Umbilical cord (tissue), 1 donor: ENCODE measurements at regions not wholly inside any gene's neighbourhood (a gene's known extent, or its start where the extent isn't known, plus 50 kb on each side); places are given as distances from the start of the nearest gene placed in this dataset.

Experiments
- DNase-seq: peaks from one replicate; pipeline ENCODE4 v3.0.0-alpha.2; 2015; ENCODE audit warnings: low spot score

DNA sequence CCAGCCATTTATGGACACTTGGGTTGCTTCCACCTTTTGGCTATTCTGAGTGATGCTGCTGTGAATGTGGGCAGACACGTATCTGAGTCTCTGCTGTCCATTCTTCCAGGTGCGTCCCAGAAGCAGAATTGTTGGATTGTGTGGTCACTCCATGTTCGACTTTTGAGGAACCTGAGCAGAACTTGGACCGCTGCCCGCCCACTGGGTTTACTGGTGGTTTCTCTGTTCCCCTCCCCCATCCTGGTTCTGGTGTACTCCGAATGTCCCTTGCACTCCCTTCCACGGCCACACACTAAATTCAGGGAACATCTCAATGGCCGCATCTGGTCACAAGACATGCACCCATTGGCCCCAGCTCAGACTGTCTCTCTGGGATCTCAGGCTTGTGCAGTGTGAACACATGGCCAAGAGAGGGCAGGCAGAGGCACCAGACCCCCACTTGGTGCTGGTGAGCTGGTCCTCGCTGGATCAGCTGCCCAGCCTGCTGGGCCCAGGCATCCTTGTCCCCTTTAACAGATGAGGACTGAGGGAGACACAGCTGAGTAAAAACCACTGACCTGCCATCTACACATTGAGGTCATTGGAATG lies 565.1 kb downstream of the NPHP4 start:
- no peak for DNase-seq

DNA sequence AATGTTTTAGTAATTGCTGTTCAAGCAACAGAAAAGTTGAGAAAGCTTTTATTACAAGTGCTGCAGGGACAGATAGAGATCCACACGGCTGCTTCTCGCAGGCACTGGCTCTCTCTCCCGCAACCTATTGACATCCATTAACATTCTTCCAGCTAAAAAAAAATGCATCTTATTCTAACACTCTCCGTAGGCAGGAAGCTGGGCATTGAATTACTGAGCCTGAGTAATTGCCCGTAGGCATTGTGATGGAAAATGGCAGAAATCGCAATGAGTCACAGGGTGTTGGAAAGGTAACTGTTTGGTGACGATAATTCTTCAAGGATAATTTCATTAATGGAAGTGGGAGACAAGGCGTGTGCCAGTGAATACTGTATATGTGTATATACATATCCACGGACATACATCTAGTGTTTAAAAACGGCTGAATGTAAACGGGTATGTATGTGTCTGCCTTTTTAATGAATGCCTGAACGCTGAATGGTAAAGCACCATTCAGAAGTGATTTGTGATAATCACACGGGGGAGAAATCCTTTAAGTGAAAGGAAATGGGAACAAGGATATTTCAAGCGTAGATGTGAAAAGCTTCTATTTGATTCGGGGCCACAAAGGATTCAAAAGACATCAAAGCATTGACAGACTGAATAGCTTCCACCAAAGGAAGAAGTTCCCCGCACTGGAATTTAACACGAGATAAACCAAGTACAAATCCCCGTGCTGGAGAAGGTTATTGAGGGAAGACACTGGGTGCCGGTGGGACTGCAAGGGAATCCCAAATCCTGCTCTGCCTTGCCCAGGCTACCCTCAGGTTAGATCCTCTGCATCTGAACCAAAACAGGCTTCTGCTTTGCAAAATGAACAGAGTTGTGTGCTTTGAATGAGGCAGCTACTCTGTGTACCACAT lies 567.2 kb downstream of the NPHP4 start:
- DNase-seq: peak; percentile 19

DNA sequence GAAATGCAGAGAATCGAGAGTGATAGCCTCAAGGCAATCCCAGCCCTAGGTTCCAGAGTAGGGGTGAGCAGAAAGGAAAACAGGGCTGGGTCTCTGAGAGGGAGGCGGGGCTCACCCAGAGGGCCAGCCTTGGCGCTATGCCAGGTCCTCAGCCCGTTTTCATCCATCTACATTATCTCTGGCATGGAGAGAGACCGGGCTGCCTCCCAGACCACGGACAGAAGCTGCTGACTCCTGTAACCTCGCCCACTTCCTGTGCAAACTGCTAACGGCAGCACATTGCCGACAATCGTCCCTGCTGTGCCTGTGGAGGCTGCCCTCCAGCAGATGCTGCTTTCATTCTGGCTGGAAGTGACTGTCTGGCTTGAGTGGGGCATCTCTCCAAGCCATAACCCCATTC lies 569.1 kb downstream of the NPHP4 start:
- DNase-seq: peak; percentile 3

DNA sequence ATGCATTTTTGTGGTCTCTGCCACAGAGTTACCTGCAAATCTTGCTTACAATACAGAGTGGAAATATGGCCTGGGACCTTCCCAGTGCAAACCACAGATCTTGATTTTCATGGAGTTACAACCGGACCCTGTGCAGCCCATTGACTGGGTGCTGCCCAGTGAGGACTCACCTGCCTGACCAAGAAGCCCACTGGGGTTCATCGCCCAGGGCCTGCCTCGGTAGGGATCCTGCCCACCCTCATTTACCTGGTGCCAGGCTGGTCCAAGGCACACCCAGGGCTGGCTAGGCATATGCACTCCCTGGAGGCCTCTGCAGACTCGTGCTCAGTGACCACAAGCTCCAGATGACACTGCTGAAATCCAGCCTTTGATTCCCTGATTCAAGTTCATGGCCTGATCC lies 572.7 kb downstream of the NPHP4 start:
- DNase-seq: no peak

DNA sequence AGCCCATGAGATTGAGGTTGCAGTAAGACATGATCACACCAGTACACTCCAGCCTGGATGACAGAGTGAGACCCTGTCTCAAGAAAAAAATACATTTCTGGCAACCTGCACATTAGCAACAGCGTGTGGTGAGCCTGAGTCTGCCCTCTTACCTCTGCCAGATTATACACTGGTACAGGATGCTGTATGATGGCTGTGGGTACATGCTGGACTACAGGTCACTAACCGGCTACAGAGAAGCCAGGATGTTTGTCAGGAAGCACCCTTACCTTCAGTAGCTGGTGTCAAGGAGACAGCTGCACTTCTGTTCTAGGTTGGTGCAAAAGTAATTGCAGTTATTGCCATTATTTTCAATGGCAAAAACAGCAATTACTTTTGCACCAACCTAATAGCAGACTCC lies 575.7 kb downstream of the NPHP4 start:
- DNase-seq: no peak

DNA sequence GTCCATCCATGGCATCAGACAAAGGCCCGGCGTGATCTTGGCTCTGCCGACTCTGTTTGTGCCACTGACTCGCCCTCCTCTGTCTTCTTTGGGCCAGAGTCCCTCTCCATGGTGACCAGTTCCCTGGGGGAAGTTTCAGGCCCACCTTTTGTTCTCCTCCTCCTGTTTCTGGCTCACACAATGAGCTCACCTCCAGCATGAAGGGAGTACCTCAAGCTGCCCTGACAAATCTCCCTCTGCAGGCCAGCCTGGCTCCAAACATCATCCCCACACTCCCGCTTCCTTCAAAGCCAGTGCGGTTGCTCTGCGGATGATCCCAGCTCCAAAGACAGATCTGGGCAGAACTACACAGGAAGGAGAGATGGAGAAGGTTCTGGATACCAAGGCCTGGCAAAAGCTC lies 576.6 kb downstream of the NPHP4 start:
- DNase-seq: no peak

DNA sequence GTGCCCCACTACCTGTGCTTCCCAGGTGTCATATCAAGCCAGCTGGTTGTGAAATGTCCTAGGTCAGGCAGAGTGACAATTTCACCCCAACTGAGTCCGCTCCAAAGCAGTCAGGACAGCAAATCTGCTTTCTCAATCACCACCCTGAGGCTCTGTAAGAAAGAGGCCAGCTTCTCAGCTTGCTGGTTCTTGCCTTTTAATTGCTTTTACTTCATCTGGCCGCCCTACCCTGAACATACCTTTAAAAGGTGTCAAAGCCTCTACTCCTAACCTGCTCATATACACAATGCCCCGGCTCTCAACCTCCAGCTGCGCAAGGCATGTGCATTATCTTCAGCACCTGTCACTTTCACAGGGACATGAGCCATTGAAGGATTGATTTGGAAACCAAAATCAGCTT lies 581.6 kb downstream of the NPHP4 start:
- DNase-seq: no peak

DNA sequence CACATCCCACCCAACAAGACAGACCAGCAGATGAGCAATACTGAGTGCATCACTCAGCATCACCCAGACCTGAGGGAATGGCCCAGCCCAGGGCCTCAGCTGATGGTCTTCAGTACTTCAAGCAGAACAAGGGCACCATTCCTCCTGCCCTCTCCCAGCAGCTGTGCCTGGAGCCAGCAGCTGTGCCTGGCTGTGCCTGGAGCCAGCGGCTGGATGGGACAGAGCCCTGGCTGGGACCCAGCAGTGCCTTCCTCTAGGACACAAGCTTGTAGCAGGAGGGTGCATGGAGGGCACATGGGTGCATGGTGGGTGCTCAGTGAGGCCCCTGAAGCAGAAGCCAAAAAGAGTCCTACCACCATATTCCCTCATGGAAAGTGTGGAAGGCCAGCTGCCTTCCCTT lies 583.8 kb downstream of the NPHP4 start:
- no peak for DNase-seq

DNA sequence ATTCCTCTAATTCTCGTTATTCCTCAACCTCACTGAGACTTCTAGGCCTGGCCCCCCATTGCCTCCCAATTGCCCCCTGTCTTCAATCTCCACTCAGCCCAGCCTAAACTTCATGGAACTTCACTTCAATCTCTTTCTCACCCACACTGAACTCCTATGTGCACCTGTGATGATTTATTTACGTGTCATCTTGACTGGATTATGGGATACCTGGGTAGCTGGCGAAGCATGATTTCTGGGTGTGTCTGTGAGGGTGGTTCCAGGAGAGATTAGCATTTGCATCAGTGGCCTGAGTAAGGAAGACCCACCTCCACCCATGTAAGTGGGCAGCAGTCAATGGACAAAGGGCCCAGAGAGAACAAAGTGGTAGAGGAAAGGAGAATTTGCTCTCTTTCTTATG lies 587.0 kb downstream of the NPHP4 start:
- no peak for DNase-seq

DNA sequence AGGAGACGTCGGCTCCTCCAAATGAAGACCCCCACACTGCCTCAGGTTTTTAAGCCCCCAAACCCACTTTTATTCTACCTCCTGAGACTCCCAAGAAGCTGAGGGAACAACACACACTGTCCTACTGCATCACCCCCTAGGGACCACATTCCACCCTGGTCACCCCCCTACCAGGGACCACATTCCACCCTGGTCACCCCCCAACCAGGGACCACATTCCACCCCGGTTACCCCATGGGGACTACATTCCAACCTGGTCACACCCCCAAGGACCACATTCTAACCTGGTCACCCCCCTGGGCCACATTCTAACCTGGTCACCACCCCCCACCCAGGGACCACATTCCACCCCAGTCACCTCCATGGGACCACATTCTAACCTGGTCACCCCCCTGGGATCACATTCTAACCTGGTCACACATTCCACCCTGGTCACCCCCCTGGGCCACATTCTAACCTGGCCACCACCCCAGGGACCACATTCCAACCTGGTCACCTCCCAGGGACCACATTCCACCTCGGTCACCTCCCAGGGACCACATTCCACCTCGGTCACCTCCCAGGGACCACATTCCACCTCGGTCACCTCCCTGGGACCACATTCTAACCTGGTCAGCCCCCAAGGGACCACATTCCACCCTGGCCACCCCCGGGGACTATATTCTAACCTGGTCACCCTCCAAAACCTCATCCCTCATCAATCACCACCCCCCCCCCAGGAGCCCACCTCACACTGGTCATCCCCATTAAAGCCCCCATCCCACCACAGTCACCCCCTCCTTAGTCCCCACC lies 587.6 kb downstream of the NPHP4 start:
- DNase-seq: no peak

DNA sequence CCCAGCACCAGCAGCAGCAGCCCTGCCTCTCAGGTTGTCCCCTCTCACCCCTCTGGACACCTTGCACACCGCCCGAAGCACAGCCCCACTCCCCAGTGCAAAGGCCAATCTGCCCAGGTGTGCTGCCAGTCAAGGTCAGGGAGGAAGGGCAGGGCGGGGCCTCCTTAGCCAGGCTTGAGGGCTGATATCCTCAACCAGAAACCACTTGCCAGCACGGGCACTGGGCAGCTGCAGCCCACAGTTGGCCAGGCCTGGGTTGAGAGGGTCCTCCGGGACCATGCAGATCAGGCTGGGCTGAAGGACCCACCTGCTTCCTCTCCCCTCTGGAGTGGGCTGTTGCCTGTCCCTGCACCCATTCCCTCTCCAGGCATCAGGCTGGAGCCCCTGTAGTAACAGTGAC lies 588.3 kb downstream of the NPHP4 start:
- no peak for DNase-seq

DNA sequence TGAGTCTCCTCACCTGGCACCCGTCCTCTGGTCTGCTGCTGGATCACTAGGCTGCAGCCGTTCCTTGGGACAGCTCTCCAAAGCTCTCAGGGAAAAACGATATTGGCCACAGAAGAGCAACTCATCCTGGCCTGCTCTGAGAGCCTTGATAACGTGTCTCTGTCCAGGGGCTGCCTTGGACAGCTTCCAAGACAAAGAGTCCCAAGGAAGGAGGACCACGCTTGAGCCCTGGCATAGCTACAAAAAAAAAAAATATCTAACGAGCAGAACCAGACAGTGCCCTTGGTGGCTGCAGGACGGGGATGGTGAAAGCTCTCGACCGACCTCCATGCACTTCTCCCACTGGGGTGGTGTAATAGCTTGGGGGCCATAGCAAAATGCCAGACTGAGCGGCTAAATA lies 589.6 kb downstream of the NPHP4 start:
- no peak for DNase-seq

DNA sequence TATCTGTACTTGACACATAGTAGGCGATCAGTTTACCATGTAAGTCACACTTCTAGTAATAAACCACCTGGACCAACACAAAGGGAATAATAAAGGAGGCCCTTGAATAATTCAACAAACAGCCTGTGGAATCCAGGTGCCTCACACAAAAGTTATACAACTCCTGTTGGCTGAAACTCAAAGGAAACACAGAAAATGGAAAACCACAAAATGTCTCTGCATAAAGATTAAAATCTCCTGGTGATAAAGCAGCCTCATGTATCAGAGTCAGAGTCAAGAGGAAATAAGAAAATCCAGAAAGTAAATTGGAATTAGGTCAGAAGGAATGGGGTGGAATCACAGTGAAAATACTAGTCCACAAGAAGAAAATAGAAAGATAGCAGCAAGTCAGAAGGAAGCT lies 592.5 kb downstream of the NPHP4 start:
- DNase-seq: no peak

DNA sequence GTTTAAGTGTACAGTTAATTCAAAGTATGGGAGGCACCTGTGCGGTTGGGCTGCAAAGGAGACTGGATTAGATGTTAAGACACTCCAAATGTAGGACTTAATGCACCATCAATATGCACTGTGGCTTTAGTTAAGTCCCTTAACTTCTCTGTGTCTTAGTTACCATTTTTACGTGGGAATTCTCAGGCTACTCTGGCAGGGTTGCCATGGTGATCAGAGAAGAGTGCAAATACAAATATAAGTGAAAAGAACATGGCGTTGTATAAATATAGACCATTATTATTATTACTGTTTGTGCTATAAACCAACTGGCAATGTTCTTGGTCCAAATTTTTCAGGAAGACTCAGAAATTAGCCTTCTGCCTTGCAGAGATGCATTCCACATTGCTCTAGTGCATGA lies 595.6 kb downstream of the NPHP4 start:
- DNase-seq: no peak

DNA sequence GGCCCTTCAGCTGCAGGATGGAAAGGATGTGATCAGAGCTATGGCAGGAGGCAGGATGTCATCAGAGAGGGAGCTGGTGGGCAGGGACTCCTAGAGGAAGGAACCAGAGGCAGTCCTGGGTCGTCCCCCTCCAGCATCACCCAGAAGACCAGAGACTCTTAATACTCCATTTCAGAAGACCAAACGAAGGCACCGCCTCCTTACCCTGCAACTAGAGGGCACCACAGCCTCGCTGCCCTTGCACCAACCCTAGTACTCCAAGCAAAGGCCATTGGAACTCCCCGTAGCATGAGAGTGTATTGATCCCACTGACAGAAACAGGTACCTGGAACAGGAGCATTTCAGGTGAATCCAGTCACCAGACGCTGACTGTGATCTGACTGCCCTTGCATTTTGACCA lies 598.1 kb downstream of the NPHP4 start:
- DNase-seq: no peak

DNA sequence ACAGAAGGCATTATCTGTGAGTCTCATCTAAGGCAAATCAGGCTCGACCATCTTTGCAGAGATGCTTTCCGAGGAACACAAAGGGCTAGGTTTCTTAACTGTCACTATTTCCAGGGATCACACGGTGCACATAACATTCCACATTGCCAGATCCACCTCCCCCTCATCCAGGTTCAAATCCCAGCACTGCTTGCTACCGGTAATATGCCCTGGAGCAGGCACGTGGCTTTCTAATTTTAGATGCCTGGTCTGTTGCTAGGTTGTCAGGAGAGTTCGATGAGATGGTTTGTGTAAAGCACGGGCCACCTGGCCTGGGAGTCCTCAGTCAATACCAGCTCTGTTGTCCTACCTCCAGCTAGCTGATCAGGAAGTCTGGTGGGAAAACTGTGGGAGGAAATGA lies 598.6 kb downstream of the NPHP4 start:
- no peak for DNase-seq

DNA sequence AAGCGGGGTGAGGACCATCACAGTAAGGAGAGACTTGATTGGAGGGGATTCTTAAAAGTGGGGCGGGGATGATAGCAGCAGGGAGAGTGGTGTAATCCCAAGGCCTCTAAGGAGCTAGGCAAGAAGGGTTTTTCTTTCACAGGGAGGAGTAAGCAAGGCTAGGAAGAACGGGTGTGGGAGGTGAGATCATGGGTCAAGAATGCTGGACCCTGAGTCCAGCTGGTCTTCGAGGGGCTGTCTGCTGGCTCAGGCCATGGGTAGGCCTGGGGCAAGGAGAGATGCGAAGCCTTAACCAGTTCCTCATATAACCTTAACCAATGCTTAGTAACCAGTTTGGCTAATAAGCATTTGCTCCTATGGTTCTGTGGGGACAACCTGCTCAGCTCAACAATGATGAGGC lies 599.1 kb downstream of the NPHP4 start:
- no peak for DNase-seq

DNA sequence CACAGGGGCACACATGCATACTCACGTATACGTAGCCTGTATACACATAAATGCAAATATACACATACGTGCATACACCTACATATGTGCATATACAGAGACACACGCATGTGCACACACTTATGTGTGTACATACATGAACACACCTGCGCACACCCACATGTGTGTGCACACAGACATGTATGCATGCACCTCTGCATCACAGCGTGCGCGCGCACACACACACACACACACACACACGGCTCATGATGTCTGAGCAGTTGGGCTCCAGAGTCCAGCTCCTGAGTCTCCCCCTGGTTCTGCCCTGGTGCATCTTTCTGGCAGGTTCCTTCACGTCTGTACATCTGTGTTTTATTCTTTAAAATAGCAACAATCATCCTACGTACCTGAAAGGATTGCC lies 600.5 kb downstream of the NPHP4 start:
- DNase-seq: no peak

DNA sequence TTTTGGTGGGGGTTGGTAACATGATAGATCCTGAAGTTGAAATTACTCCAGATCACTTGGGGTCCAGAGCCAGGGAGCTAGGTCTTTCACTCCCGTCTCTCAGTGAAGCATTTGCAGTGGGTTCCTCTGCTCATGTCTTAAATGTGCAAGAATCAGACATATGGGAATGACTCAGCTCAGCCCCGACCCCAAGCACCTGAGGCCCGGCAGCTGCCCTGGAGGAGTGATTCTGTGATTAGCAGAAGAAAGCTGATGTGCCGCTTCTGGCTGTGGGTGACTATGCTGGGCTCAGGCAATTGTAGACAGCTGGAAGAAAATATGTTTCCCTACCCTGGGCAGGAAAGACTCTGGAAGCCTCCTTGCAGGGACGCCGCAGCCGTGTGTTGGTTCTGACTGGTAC lies 601.7 kb downstream of the NPHP4 start:
- DNase-seq: no peak

DNA sequence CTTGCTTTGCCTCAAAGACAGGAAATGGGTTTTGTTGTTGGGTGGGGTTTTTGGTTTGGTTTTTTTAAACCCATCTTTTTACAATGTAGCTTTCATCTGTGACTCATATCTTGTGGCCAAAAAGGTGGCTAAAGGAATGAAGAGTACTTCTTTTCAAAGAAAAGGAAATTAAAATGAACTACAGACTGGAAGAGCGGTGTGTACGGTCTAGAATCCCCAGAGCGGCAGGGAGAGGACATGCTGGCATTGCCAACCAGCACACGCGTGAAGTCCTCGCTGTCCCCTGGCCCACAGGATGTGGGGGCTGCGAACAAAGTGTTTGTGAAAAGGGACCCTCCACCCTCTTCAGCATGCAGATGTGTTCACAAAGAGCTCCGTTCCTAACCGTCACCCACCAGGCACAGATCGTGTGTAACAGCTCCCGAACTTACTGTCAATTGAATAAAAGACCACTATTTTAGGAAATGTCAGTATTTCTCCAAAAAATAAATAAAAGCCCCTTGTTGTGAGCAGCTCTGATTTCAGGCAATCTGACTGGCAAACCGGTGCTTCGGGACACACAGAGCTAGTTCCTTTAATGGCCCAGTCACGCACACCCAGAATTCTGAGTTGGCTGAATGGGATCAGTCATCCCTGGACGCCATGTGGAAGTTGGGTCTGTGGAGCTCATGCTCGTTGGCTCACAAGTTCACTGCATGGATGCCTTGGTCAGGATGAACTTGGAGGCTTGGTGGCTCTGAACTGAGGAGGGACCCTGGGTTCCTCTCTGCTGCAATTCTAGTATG lies 602.9 kb downstream of the NPHP4 start:
- no peak for DNase-seq

DNA sequence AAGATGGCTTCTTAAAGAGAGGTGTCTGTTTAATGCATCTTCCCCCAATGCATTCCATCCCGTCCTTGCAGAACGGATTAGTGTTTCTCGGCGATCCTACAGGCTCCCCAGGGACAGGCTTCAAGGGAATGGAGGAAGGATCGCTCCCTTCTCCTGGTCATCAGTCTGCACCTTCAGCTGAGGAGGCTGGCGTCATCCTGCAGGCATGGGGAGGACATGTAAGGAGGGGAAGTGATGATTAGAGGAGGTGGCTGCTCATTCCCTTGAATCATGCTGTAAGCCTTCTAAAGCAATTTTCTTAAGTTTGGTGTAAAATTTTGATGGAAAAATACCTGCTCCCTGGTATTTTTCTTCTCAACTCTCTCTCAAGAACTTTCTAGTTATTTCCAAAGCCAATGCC lies 603.6 kb downstream of the NPHP4 start:
- DNase-seq: no peak

DNA sequence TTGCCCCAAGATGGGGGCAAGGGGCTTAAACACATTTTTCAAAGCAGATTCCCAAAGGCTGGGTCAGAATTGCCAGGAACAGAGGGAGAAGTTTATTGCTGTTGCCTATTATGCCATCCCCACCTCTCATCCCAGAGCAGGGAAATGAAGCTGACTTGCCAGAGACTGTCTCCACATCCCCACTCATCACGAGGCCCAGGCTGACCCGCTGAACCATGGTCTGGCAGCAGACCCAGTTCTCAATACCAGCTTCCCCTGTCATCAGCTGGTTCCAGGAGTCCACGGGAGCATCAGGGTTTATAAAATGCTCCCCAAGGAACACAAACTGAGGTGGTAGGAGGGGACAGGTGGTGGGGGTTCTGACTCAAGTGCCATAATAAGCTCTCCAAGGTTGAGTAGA lies 605.9 kb downstream of the NPHP4 start:
- no peak for DNase-seq
